HG03442 (cell line): ENCODE measurements at regions not wholly inside any gene's neighbourhood (a gene's known extent, or its start where the extent isn't known, plus 50 kb on each side); places are given as distances from the start of the nearest gene placed in this dataset.
"Not testable (repeated sequence)": the region's sequence is repeated elsewhere in the genome, so short reads cannot be mapped to it uniquely, and the experiment has no call there.

Experiments used
- ATAC-seq: cut with Tn5 transposase; IDR thresholded peaks from one replicate; pipeline ENCODE4 v1.9.1; 2021; ENCODE audit warnings: mild to moderate bottlenecking, moderate library complexity; ENCODE audit not compliant: unreplicated experiment

DNA sequence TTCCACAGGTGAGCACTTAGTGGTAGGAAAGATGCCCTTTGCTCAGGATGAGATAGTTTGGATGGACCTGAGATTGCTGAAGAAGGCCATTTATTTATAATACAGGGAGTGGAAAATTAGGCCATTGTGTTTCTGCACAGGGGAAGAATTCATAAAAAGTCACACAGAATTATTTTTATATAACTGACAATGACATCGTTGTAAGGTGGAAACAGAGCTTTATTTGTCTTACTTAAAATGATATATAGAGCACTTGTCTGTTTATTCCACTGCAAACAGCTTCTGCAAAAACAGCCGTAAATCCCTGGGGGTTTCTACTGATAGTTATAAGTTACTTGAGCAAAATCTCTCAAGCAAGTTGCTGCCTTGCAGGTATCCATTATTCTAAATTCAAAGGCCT, 158.1 kb upstream of the ZNF521 start:
- no peak for ATAC-seq

DNA sequence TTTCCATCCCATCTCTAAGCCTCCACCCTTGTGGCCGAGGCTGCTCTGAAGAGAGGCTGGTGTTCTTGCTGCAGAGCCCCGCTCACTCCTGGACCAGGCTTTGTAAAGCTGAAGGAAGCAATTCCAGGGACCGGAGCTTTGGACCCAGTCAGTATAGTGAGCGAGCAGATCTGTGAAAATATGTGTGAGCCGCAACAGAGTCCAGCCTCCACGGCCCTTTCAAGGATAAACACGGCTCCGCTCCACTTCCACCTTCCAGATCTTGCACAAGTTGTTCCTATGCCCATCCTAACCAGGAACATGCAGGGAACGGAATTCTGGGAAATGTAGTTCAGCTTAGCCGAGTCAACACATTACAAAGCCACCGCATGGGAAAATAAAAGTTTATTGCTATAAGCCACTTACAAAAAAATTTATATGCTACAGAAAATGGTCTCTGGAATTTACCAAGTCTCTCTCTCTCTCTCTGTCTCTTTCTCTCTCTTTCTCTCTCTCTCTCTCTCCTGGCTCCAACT, 151.7 kb upstream of the ZNF521 start:
- ATAC-seq = no peak

DNA sequence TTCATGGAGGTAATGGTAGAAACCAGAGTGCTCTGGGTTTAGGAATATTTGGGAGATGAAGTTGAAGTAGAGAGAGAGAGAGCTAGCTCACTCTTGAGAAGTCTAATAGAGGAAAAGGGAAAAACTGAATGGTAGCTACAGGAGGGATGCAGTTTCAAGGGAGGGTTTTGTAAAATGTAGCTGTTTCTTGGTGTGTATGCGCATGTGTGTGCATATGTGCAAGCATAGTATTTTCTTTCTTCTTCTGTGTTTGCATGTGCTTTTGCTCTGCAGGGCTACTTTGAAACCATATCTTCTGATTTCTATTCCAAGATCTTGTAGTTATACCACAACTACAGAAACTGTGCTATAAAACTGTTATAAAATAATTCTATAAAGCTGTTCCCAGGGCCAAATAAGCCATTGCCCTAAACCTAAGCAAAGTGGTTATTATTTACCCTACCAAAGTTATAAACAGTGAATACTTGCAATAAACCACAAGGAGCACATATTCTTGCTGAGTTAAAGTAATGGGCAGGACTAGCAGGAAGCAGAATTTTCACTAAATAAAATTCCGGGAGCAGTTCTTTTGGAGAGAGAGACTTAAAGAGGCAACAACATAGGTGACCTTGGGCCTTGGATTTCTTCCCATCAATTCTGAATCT, 145.3 kb upstream of the ZNF521 start:
- no peak for ATAC-seq

GRCh38 chr18:25496544-25496943, 144.6 kb upstream of the ZNF521 start:
- ATAC-seq = no peak

GRCh38 chr18:25495606-25496005, 143.6 kb upstream of the ZNF521 start:
- ATAC-seq = no peak

DNA sequence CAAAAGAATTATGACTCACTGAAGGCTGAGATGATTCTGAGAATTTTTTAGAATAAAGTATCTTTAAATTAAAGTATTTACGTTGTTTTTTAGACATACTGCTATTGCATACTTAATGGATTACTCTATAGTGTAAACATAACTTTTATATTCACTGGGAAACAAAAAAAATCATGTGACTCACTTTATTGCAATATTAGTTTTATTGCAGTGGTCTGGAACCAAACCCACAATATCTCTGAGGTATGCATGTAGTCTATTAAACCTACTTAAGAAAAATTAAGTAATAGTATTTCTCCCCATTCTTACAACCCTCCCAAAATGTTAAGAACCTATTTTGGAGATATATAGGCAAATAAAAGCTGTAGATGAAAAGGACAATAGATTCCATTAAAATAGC, 142.9 kb upstream of the ZNF521 start:
- ATAC-seq = no peak

- no peak for ATAC-seq
These were observed 141.4 kb upstream of the ZNF521 start for GRCh38 chr18:25493401-25493800.

DNA sequence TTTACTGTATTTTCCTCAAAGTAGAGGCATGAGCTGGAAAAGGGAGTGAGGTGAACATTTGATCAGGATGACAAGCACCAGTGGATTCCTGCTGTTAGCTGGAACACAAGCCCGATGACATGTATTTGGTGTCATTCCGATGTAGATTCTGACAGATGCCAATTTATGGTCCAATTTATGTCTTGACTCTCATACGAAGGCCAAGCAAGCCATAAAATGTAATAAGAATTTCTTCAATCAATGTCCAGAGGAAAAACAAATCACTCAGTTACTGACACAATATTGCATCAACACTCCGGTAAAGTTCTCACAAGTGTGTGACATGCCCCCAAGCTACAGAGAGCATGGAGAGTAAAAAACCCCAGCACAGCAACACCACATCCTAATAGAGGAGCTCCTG, 138.3 kb upstream of the ZNF521 start:
- no peak for ATAC-seq

- ATAC-seq = no peak
These were observed 121.0 kb upstream of the ZNF521 start for GRCh38 chr18:25473008-25473407.

GRCh38 chr18:25470756-25471524, 119.0 kb upstream of the ZNF521 start:
- not testable (repeated sequence) for ATAC-seq

GRCh38 chr18:25470062-25470461, 118.1 kb upstream of the ZNF521 start:
- no peak for ATAC-seq

DNA sequence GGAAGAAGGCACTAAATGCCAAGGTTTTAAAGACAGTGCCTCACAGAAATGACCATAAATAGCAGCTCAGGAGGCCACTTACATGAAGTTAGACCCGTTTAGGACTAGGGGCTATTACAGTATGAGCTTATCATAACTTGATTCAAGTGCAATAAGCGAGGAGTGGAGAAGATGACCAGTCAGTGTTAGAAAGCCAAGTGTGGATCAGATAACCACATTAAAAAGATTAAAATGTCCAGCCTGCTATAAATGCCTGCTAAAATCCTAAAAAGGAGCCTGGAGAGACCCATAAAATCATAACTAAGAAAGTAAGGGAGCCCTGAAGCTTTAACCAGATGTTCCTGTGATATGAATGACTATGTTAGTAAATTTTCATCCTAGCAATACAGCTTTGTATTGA, 117.5 kb upstream of the ZNF521 start:
- no peak for ATAC-seq

GRCh38 chr18:25467226-25467987, 115.4 kb upstream of the ZNF521 start:
- no peak for ATAC-seq

DNA sequence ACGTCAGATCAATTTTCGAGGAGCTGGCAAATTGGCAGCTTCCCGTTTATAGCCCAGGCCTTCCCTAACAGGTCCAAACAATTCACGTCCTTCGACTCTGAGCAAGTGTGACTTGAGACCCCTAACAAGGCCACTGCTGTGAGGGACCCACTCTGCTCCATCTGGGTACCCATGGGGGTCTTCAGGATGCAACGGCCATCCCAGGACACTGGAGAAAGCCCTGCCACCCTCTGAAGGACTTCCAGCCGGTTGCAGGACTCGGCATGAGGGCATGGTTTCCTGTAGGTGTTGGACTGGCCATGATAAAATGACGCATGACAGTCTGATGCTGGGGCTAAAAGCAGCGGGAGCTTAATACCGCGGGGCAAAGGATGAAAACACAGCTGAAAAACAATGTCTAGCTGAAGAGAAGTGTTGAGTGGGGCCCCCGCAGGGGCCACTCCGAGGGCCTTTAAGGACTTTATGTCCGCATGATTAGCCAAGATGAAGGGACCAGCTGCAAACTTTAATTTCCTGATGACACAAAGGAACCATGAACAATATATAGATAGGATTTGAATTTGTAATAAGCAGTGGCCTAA, 113.3 kb upstream of the ZNF521 start:
- ATAC-seq = no peak

- ATAC-seq = no peak
These were observed 112.3 kb upstream of the ZNF521 start for GRCh38 chr18:25464227-25464626.

- ATAC-seq = no peak
These were observed 111.8 kb upstream of the ZNF521 start for GRCh38 chr18:25463726-25464125.

GRCh38 chr18:25459814-25460213, 107.8 kb upstream of the ZNF521 start:
- no peak for ATAC-seq

- no peak for ATAC-seq
These were observed 105.6 kb upstream of the ZNF521 start for GRCh38 chr18:25457601-25458000.

- ATAC-seq = no peak
These were observed 105.2 kb upstream of the ZNF521 start for GRCh38 chr18:25457126-25457525.

DNA sequence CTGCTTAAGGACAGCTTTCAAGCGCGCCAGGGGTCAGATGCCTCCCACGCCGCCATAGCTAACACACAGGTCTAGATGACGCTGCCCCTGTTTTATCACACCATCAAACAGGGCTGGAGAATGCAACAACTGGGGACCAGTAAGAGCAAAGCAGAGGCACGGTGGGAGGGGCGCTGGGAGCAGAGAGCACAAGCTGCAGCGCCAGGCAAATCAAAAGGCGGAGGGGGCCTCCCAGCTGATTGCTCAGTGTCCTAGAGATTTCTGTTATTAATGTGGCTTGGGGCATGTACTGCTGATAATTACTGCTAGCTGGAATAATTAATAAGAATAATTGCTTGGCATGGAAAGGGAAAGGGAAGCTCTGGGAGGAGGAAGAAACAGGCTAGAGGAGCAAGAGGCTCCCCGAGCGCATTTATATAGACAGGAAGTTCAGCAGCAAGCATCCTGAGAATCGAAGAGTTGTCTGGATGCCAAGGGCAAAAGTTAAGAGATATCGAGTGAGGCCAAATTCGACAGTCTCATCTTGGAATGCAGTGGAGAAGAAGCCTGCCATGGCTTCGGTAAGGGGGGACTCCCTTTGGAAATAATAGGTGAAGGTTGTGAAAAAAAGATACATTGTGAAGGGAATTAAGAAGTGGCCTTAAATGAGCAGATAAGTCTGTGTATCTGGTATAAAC, 104.5 kb upstream of the ZNF521 start:
- no peak for ATAC-seq

DNA sequence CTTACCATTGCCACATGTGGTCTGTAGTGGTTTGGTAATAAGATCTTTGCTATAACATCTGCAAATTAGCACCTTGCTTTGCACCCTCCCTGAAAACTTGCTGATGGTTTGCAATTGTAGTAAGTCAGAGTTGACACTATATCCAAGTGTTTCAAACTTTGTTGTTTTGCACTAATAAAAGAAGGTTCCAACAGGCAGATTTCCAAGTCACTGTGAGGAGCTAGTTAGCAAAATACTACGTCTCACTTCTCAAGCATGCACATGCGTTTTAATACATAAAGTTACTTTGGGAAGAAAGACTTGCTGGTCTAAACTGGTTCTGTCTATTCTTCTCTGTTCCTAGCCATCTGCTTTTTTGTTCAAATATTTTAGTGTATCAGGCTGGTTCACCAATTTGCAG, 103.7 kb upstream of the ZNF521 start:
- ATAC-seq = no peak
